ENCODE measurements at regions not wholly inside any gene's neighbourhood (a gene's known extent, or its start where the extent isn't known, plus 50 kb on each side); places are given as distances from the start of the nearest gene placed in this dataset.

DNA sequence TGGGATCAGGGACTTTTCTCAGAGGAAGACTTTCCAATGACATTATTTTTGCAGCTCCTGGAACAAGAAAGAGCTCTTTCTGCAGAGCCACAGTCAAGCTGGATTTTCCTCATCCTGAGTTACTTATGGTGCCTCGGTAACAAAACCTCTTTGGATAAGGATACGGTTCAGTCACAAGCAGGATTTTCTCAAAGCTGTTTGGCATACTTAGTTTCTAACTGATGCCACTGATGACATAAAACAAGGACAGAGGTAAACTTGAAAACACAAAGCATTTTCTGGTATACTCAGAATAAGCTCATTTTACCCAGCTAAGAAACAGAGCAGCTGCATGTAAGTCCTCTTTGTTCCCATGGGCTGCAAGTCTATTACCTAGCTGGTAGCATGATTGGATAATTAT, 340.9 kb upstream of the MEOX2 start:
- no peak for TF ChIP-seq CTCF (conservative IDR thresholded peaks at IDR 0.05; ENCODE audit: low read depth, low read length)
- no peak for DNase-seq (ENCODE audit: low read depth)
- H3K4me3 ChIP-seq (ENCODE audit: low read depth, low read length) = no peak overlapping the region

DNA sequence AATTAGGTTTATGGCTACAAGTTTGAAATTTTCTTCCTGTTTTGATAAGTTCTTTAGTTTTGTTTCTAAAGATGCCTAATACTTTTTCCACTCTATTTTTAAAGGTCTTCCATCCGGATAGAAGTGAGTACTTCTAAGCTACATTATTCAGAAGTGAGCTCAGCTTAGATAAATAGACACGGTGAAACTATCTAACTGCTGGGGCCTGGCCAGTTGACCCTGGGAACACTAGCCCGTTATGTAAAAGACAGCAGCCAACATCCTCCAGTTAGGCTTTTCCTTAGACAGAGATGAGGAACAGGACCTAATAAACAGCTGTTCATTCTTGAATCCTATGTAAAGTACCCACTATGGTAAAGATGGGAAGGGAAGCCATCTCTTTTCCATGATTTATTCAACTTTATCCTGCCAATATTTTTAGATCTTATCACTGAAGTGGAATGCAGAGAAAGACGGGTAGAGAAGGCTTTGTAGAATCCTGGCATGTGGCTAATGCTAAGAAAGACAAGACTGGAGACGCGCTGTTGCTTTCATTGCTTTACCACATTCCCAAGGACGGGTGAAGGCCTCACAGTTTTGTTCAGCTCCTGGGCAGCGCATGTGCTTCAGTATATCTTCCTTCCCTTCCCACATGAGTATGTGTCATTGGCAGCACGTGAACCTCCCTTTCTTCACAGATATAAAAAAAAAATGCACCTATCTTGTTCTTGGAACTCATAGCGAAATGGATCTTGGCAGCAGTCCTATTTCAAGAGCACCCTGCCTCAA, 340.0 kb upstream of the MEOX2 start:
- DNase-seq (ENCODE audit: low read depth) = peak; percentile 6
- H3K4me3 ChIP-seq (ENCODE audit: low read depth, low read length) = no peak overlapping the region
- TF ChIP-seq CTCF (conservative IDR thresholded peaks at IDR 0.05; ENCODE audit: low read depth, low read length) = no peak

DNA sequence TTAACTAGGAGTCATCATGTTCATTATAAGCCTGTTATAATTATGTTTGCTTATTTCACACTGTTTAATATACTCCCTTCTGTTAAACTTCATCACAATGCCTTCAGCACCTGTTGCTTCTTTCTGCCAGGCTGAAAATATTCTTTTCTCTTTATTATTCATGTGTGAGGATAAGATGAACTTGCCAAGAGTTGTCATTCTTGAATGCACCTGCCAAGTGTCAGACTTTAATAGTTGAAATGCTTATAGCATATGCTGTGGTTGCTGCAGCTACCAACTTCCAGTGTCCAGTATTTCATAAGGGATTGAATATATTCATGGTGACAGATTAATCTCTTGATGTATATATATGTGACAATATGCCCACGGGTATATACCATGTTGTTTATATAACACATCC, 339.2 kb upstream of the MEOX2 start:
- DNase-seq (ENCODE audit: low read depth) = no peak
- no peak for TF ChIP-seq CTCF (conservative IDR thresholded peaks at IDR 0.05; ENCODE audit: low read depth, low read length)
- no peak overlapping the region for H3K4me3 ChIP-seq (ENCODE audit: low read depth, low read length)

GRCh38 chr7:16023503-16023902, 337.0 kb upstream of the MEOX2 start:
- H3K4me3 ChIP-seq (ENCODE audit: low read depth, low read length) = no peak overlapping the region
- no peak for DNase-seq (ENCODE audit: low read depth)
- TF ChIP-seq CTCF (conservative IDR thresholded peaks at IDR 0.05; ENCODE audit: low read depth, low read length) = no peak

DNA sequence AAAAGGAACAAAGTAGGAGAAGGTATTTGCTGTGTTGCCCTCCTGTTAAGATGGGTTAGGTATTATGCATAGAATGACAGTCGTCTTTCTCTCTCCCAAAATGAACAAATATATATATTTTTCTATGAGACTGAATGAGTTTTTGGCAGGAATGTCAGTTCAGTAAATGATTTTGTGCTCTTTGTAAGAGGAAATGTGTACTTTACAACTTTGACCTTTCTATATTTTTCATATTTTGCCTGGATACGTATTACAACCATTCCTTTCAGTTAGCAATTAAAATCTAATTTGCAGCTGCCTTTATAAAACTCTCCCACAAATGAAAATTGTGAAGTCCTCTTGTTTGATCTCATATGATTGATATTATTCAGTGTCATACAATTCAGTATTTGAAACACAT, 336.6 kb upstream of the MEOX2 start:
- no peak overlapping the region for H3K4me3 ChIP-seq (ENCODE audit: low read depth, low read length)
- no peak for DNase-seq (ENCODE audit: low read depth)
- TF ChIP-seq CTCF (conservative IDR thresholded peaks at IDR 0.05; ENCODE audit: low read depth, low read length) = no peak

GRCh38 chr7:16021851-16022250, 335.4 kb upstream of the MEOX2 start:
- H3K4me3 ChIP-seq (ENCODE audit: low read depth, low read length) = no peak overlapping the region
- no peak for TF ChIP-seq CTCF (conservative IDR thresholded peaks at IDR 0.05; ENCODE audit: low read depth, low read length)
- DNase-seq (ENCODE audit: low read depth) = no peak

- no peak overlapping the region for H3K4me3 ChIP-seq (ENCODE audit: low read depth, low read length)
- no peak for TF ChIP-seq CTCF (conservative IDR thresholded peaks at IDR 0.05; ENCODE audit: low read depth, low read length)
- no peak for DNase-seq (ENCODE audit: low read depth)
Measured at GRCh38 chr7:16015981-16016380, 329.5 kb upstream of the MEOX2 start.
